Medulla oblongata (tissue), 1 donor: ENCODE measurements at regions not wholly inside any gene's neighbourhood (a gene's known extent, or its start where the extent isn't known, plus 50 kb on each side); places are given as distances from the start of the nearest gene placed in this dataset.
"Not testable (repeated sequence)": the region's sequence is repeated elsewhere in the genome, so short reads cannot be mapped to it uniquely, and the experiment has no call there.

Experiments
- DNase-seq: peaks from one replicate; pipeline ENCODE4 v3.0.0-alpha.2; 2015; ENCODE audit errors: extremely low spot score

- no peak for DNase-seq
Measured at GRCh38 chr2:129008055-129008880, 689.6 kb upstream of the HS6ST1 start.

GRCh38 chr2:129008881-129009554, 690.4 kb upstream of the HS6ST1 start:
- DNase-seq: no peak

- no peak for DNase-seq
Measured at GRCh38 chr2:129009555-129010146, 691.0 kb upstream of the HS6ST1 start.

- no peak for DNase-seq
Measured at GRCh38 chr2:129010262-129010661, 691.6 kb upstream of the HS6ST1 start.

GRCh38 chr2:129011466-129012061, 692.9 kb upstream of the HS6ST1 start:
- no peak for DNase-seq

GRCh38 chr2:129014432-129014831, 695.8 kb upstream of the HS6ST1 start:
- DNase-seq: no peak

- DNase-seq: no peak
Measured at GRCh38 chr2:129015397-129016285, 697.0 kb upstream of the HS6ST1 start.

- no peak for DNase-seq
Measured at GRCh38 chr2:129016972-129017371, 698.3 kb upstream of the HS6ST1 start.

- no peak for DNase-seq
Measured at GRCh38 chr2:129024796-129025195, 706.1 kb upstream of the HS6ST1 start.

GRCh38 chr2:129035992-129036391, 717.3 kb upstream of the HS6ST1 start:
- DNase-seq: no peak

- not testable (repeated sequence) for DNase-seq
Measured at GRCh38 chr2:129043677-129044076, 725.0 kb upstream of the HS6ST1 start.

- DNase-seq: not testable (repeated sequence)
Measured at GRCh38 chr2:129046475-129046874, 727.8 kb upstream of the HS6ST1 start.

- no peak for DNase-seq
Measured at GRCh38 chr2:129050101-129050500, 731.4 kb upstream of the HS6ST1 start.

- no peak for DNase-seq
Measured at GRCh38 chr2:129055242-129055641, 736.6 kb upstream of the HS6ST1 start.

- DNase-seq: no peak
Measured at GRCh38 chr2:129055824-129056223, 737.2 kb upstream of the HS6ST1 start.

- DNase-seq: no peak
Measured at GRCh38 chr2:129056309-129056958, 737.8 kb upstream of the HS6ST1 start.

- DNase-seq: no peak
Measured at GRCh38 chr2:129056959-129057317, 738.3 kb upstream of the HS6ST1 start.

GRCh38 chr2:129058981-129059380, 740.3 kb upstream of the HS6ST1 start:
- DNase-seq: no peak

GRCh38 chr2:129059476-129059875, 740.8 kb upstream of the HS6ST1 start:
- no peak for DNase-seq

GRCh38 chr2:129061069-129061768, 742.6 kb upstream of the HS6ST1 start:
- DNase-seq: no peak
